ENCODE measurements at regions not wholly inside any gene's neighbourhood (a gene's known extent, or its start where the extent isn't known, plus 50 kb on each side); places are given as distances from the start of the nearest gene placed in this dataset.

- DNase-seq (ENCODE audit: low read depth), result no peak
Measured at GRCh38 chrX:51798701-51799100, 55.5 kb downstream of the GSPT2 start.

DNA sequence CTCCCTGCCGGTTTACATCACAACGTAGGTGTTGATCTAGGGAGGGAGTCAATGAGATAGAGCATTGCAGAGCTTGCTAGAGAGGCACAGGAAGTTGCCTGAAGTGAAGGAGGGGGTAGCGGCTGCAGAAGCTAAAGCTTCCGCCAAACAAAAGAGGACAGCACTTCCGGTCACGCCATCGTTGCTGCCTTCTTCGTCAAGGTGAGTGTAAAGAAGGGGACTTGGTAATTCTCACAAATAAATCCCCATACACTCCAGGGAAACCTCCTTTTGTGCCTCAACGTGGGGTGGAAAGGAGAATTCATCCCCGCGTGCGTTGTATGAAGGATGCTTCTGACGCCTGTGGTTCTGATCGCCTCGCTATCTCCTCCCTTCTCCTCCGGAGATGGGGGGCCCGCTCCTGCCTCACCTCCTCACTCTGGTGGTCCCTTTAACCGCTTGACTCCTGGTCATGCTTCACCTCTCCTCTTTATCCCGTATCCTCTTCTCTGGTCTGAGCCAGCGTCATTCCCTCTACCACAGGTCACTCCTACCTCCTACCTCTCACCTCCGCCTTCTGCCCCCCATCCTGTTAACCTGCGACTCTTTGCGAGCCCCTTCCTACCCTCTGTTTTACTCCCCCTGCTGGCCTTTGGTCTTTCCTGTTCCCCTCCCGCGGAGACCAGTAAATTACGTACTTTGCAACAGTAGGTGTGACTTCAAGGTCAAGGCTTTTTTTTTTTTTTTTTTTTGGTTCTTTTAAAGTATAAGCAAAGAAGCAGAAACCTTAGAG, 59.9 kb downstream of the GSPT2 start:
- DNase-seq (ENCODE audit: low read depth), result peak; percentile 8

GRCh38 chrX:51803833-51804232, 60.6 kb downstream of the GSPT2 start:
- no peak for DNase-seq (ENCODE audit: low read depth)

GRCh38 chrX:51804741-51805140, 61.5 kb downstream of the GSPT2 start:
- DNase-seq (ENCODE audit: low read depth), result no peak

DNA sequence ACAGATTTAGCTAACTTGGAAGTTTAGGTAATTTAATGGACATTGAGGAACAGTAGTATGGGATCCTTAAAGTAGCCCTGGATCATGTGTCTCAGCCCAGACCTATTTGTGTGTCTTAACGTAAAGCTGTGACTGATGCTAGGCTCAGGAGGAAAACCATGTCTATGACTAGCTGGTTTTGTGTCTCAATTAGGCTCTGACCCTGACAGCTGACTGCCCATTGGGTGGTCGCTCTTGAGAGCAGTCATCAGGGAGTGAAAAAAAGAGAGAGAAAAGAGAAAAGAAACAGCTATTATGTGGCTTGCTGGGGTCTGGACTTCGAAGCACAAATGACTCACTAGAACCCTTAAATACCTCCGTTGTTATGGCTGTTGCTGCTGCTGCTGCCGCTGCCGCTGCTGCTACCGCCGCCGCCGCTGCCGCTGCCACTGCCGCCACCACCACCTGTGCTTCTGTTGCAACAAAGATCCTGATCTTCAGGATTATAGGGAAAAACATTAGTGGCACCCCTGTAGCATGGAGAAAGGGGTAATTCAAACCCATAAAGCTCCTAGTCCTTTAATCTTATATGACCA, 70.7 kb downstream of the GSPT2 start:
- no peak for DNase-seq (ENCODE audit: low read depth)

DNA sequence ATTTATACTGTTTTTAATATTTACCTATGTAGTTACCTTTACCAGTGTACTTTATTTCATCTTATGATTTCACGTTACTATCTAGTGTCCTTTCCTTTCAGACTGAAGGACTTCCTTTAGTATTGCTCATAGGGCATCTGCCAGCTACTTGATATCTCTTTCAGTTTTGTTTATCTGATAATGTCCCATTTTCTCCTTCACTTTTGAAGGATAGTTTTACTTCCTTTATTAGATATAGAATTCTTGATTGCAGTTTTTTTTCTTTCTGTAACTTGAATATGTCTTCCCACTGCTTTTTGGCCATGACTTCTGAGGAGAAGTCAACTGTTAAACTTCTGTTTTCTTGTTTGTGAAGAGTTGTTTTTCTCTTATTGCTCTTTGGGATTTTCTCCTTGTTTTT, 69.4 kb upstream of the MAGED1 start:
- DNase-seq (ENCODE audit: low read depth), result no peak

- DNase-seq (ENCODE audit: low read depth), result no peak
Measured at GRCh38 chrX:51825436-51825835, 68.0 kb upstream of the MAGED1 start.

GRCh38 chrX:51834076-51834475, 59.3 kb upstream of the MAGED1 start:
- DNase-seq (ENCODE audit: low read depth), result no peak

GRCh38 chrX:51836823-51837222, 56.6 kb upstream of the MAGED1 start:
- DNase-seq (ENCODE audit: low read depth), result no peak

DNA sequence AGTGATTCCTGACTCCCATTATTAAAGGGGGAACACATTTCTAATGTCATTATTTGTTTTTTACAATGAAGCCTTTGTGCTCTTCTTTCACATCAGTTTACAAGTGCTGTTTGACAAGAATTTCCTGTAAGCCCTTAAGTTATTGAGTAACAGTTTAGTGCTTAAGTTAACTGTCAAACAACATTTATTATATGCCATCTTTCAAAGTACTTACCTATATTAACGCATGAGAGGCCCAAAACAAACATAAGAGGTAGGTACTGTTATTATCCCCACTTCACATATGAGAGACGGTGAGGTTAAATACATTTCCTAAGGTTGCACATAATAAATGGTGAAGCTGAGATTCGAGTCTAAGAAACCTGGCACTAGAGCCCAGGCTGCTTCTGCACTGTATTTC, 56.0 kb upstream of the MAGED1 start:
- DNase-seq (ENCODE audit: low read depth), result no peak

- DNase-seq (ENCODE audit: low read depth), result peak; percentile 22
Measured at GRCh38 chrX:51837921-51838320, 55.5 kb upstream of the MAGED1 start.
